Right lobe of liver (tissue), 6 donors: ENCODE measurements at regions not wholly inside any gene's neighbourhood (a gene's known extent, or its start where the extent isn't known, plus 50 kb on each side); places are given as distances from the start of the nearest gene placed in this dataset.

ENCODE experiments used
- ATAC-seq, 4 donors: fragments of 200-7000 bp; cut with Tn5 transposase; one replicate each; pipeline ENCODE4 v1.9.1; 2020; ENCODE audit warnings: mild to moderate bottlenecking in 4 of 4, moderate library complexity in 4 of 4
- DNase-seq, 3 donors: peaks; one replicate each; pipeline ENCODE4 v3.0.0-alpha.2; 2020
- H3K27ac ChIP-seq, 3 donors: fragments of 200-600 bp; one replicate each; pipeline ENCODE4 v1.8.0; 2022
- H3K27me3 ChIP-seq, 2 donors: fragments of 200-600 bp; one replicate each; pipeline ENCODE4 v1.8.0; 2022
- H3K36me3 ChIP-seq, 4 donors: fragments of 200-600 bp; sonication (generic) in 1 of 4; one replicate each; pipeline versions ENCODE4 v1.5.1 to v1.8.0; 2017 to 2022; ENCODE audit warnings: control low read depth in 1 of 4
- H3K4me1 ChIP-seq, 4 donors: fragments of 200-600 bp; sonication (generic) in 1 of 4; one replicate each; pipeline versions ENCODE4 v1.5.1 to v1.8.0; 2017 to 2022; ENCODE audit warnings: control low read depth in 1 of 4
- H3K4me3 ChIP-seq, 3 donors: fragments of 200-600 bp; one replicate each; pipeline ENCODE4 v1.8.0; 2022
- H3K9me3 ChIP-seq, 4 donors: fragments of 200-600 bp; sonication (generic) in 1 of 4; one replicate each; pipeline versions ENCODE4 v1.5.1 to v1.8.0; 2017 to 2022; ENCODE audit warnings: control low read depth in 1 of 4
- CTCF ChIP-seq, 4 donors: fragments of 200-600 bp in 3 of 4; fragments of 450-650 bp in 1 of 4; IDR thresholded peaks; one replicate each; pipeline versions ENCODE4 v1.5.1 to v1.8.0; 2016 to 2022; ENCODE audit warnings: antibody characterized with exemption in 4 of 4, mild to moderate bottlenecking in 2 of 4
- POLR2A ChIP-seq: fragments of 450-650 bp; IDR thresholded peaks from one replicate; pipeline ENCODE4 v1.6.1; 2017; ENCODE audit warnings: antibody characterized with exemption, mild to moderate bottlenecking
- WGBS: methylation state at CpG from one replicate; pipeline ENCODE4 v1.1.6; 2018; ENCODE audit warnings: low coverage, low lambda C conversion rate; ENCODE audit not compliant: insufficient coverage; ENCODE audit errors: missing lambda C conversion rate; 5-methylcytosine and 5-hydroxymethylcytosine counted together
- intact Hi-C, 2 donors: fragments of 100-400 bp; cut with DNase I; formaldehyde crosslinking; loops; one replicate each; pipeline versions ENCODE4 v1.11.2 to v1.14.1; 2022
- donor health status: DM: no; HTN: yes; CAD: no.
- donor health status: DM: no; HTN: no; CAD: no.
- donor health status: DM: no; HTN: no; CAD: no.
- donor health status: DM: no; HTN: yes; CAD: no.
- donor health status: DM: no; HTN: yes; CAD: no.

GRCh38 chr3:110133971-110134370, 796.6 kb upstream of the DPPA4 start:
- Histone ChIP-seq H3K9me3 (no peaks in the 10 kb centered on the region), H3K4me3 (no peak overlapping the region), H3K27me3 (no peaks in the 10 kb centered on the region), H3K36me3 (no peaks in the 10 kb centered on the region), H3K4me1 (no peaks in the 10 kb centered on the region), H3K27ac (no peak overlapping the region)
- DNase-seq (no peak), ATAC-seq (no peak)
- intact Hi-C loops = no loop called here
- TF ChIP-seq POLR2A (no peak), CTCF (IDR thresholded peaks at IDR 0.05) (no peak)
- WGBS = 34% methylated on average over 2 of the region's 2 CpGs

GRCh38 chr3:110139048-110139447, 801.7 kb upstream of the DPPA4 start:
- Histone ChIP-seq H3K4me1 (no peaks in the 10 kb centered on the region), H3K36me3 (no peaks in the 10 kb centered on the region), H3K27ac (no peak overlapping the region), H3K27me3 (no peaks in the 10 kb centered on the region), H3K4me3 (no peak overlapping the region), H3K9me3 (no peaks in the 10 kb centered on the region)
- whole genome bisulfite sequencing = 55% methylated on average over 4 of the region's 4 CpGs
- DNase-seq = no peak
- no peak for ATAC-seq
- intact Hi-C loops = no loop called here
- TF ChIP-seq CTCF (IDR thresholded peaks at IDR 0.05) (no peak), POLR2A (no peak)

GRCh38 chr3:110139821-110140220, 802.5 kb upstream of the DPPA4 start:
- Histone ChIP-seq H3K4me3 (no peak overlapping the region), H3K27me3 (no peaks in the 10 kb centered on the region), H3K9me3 (no peaks in the 10 kb centered on the region), H3K27ac (no peak overlapping the region), H3K4me1 (no peaks in the 10 kb centered on the region), H3K36me3 (no peaks in the 10 kb centered on the region)
- intact Hi-C loops = no loop called here
- no peak for TF ChIP-seq POLR2A
- TF ChIP-seq CTCF (IDR thresholded peaks at IDR 0.05) = no peak
- no peak for DNase-seq
- 61% methylated on average over 2 of the region's 2 CpGs for WGBS
- ATAC-seq = no peak

- no peaks in the 10 kb centered on the region for H3K27me3 ChIP-seq
- TF ChIP-seq POLR2A (no peak), CTCF (IDR thresholded peaks at IDR 0.05) (no peak)
- H3K27ac ChIP-seq = no peak overlapping the region
- no peaks in the 10 kb centered on the region for H3K9me3 ChIP-seq
- ATAC-seq = no peak
- no peaks in the 10 kb centered on the region for H3K36me3 ChIP-seq
- intact Hi-C loops = no loop called here
- H3K4me1 ChIP-seq = no peaks in the 10 kb centered on the region
- no peak overlapping the region for H3K4me3 ChIP-seq
- no peak for DNase-seq
Observed at GRCh38 chr3:110149763-110150162, 812.4 kb upstream of the DPPA4 start.

GRCh38 chr3:110157221-110157620, 819.9 kb upstream of the DPPA4 start:
- WGBS = 67% methylated on average over 4 of the region's 4 CpGs
- ATAC-seq = no peak
- H3K27me3 ChIP-seq = no peaks in the 10 kb centered on the region
- intact Hi-C loops = no loop called here
- no peak for TF ChIP-seq POLR2A
- TF ChIP-seq CTCF (IDR thresholded peaks at IDR 0.05) = no peak
- H3K27ac ChIP-seq = no peak overlapping the region
- no peak overlapping the region for H3K4me3 ChIP-seq
- DNase-seq = no peak
- H3K9me3 ChIP-seq = no peaks in the 10 kb centered on the region
- no peaks in the 10 kb centered on the region for H3K4me1 ChIP-seq
- H3K36me3 ChIP-seq = no peaks in the 10 kb centered on the region
